ENCODE measurements at regions not wholly inside any gene's neighbourhood (a gene's known extent, or its start where the extent isn't known, plus 50 kb on each side); places are given as distances from the start of the nearest gene placed in this dataset.

- TF ChIP-seq, protein P1, sequence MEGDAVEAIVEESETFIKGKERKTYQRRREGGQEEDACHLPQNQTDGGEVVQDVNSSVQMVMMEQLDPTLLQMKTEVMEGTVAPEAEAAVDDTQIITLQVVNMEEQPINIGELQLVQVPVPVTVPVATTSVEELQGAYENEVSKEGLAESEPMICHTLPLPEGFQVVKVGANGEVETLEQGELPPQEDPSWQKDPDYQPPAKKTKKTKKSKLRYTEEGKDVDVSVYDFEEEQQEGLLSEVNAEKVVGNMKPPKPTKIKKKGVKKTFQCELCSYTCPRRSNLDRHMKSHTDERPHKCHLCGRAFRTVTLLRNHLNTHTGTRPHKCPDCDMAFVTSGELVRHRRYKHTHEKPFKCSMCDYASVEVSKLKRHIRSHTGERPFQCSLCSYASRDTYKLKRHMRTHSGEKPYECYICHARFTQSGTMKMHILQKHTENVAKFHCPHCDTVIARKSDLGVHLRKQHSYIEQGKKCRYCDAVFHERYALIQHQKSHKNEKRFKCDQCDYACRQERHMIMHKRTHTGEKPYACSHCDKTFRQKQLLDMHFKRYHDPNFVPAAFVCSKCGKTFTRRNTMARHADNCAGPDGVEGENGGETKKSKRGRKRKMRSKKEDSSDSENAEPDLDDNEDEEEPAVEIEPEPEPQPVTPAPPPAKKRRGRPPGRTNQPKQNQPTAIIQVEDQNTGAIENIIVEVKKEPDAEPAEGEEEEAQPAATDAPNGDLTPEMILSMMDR (conservative IDR thresholded peaks at IDR 0.05; ENCODE audit: low read length) = no peak
- no peak for TF ChIP-seq EZH2phosphoT487 (IDR thresholded peaks at IDR 0.05; ENCODE audit: borderline replicate concordance, low read depth, low read length)
These were observed 366.4 kb upstream of the RASGRP1 start for GRCh38 chr15:38930851-38931572.

All from OCI-LY7 (cell line).